Uterus (tissue), 2 donors: ENCODE measurements at regions not wholly inside any gene's neighbourhood (a gene's known extent, or its start where the extent isn't known, plus 50 kb on each side); places are given as distances from the start of the nearest gene placed in this dataset.

Experiments
- POLR2A ChIP-seq, 2 donors: fragments of 450-650 bp; IDR thresholded peaks; one replicate each; pipeline ENCODE4 v1.6.1; 2016; ENCODE audit warnings: antibody characterized with exemption in 2 of 2, mild to moderate bottlenecking in 1 of 2, moderate library complexity in 1 of 2
- TF ChIP-seq, protein P1 (sequence below), 4 experiments: fragments of 200-600 bp in 2 of 4; fragments of 450-650 bp in 2 of 4; sonication (generic) in 2 of 4; IDR thresholded peaks; one replicate each; pipeline ENCODE4 v1.5.1; 2016 to 2019; ENCODE audit warnings: antibody characterized with exemption in 4 of 4, mild to moderate bottlenecking in 2 of 4, moderate library complexity in 1 of 4

DNA sequence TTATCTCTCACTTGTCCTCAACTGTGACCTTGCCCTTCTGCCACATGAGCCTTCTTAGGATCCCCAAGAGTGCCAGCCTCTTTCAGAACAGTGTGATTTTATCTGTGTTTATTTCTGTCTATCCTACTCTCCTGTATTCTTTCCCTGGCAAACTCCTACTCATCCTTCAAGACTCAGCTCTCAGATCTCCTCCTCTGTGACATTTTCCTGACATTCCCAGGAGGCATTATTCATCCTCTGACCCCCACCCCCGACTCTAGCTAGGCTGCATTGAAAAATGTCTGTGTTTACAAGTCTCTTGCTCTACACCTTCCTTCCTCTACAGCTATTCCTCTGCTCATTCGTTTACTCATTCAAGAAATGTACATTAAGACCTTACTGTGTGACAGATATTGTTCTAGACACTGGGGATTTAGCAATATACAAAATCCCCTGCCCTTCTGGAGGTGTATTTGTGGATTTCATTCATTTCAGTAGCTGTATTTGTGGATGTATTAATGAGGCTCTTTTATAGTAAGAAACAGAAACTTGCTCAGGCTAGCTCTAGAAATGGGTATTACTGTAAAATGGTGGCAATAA lies 61.4 kb upstream of the COMTD1 start:
- TF ChIP-seq, protein P1, sequence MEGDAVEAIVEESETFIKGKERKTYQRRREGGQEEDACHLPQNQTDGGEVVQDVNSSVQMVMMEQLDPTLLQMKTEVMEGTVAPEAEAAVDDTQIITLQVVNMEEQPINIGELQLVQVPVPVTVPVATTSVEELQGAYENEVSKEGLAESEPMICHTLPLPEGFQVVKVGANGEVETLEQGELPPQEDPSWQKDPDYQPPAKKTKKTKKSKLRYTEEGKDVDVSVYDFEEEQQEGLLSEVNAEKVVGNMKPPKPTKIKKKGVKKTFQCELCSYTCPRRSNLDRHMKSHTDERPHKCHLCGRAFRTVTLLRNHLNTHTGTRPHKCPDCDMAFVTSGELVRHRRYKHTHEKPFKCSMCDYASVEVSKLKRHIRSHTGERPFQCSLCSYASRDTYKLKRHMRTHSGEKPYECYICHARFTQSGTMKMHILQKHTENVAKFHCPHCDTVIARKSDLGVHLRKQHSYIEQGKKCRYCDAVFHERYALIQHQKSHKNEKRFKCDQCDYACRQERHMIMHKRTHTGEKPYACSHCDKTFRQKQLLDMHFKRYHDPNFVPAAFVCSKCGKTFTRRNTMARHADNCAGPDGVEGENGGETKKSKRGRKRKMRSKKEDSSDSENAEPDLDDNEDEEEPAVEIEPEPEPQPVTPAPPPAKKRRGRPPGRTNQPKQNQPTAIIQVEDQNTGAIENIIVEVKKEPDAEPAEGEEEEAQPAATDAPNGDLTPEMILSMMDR (IDR thresholded peaks at IDR 0.05) = no peak
- TF ChIP-seq POLR2A (IDR thresholded peaks at IDR 0.05) = no peak
